GM06990 (cell line): ENCODE measurements at regions not wholly inside any gene's neighbourhood (a gene's known extent, or its start where the extent isn't known, plus 50 kb on each side); places are given as distances from the start of the nearest gene placed in this dataset.
A peak's percentile ranks its signal among the peaks of the same experiment; 100 is the strongest.

Experiments used
- DNase-seq: peaks from one replicate; pipeline ENCODE4 v3.0.0-alpha.2; 2011; ENCODE audit not compliant: insufficient read length; ENCODE audit errors: extremely low read depth
- H3K27me3 ChIP-seq: replicated peaks from 2 replicates; pipeline ENCODE4 v1.6.0; 2011; ENCODE audit warnings: low read length; ENCODE audit not compliant: control insufficient read depth, insufficient read depth
- H3K36me3 ChIP-seq: 2 replicates; pipeline ENCODE4 v1.5.1; 2011; ENCODE audit warnings: low read length; ENCODE audit not compliant: control insufficient read depth, insufficient read depth
- H3K4me3 ChIP-seq: replicated peaks from 2 replicates; pipeline ENCODE4 v1.5.1; 2011; ENCODE audit warnings: low read depth, mild to moderate bottlenecking, control low read depth, low read length
- CTCF ChIP-seq: IDR thresholded peaks from 2 replicates; pipeline ENCODE4 v1.5.1; 2011; ENCODE audit warnings: low read length, control low read depth, mild to moderate bottlenecking, inconsistent platforms; ENCODE audit not compliant: insufficient read depth, poor library complexity, severe bottlenecking

- Histone ChIP-seq H3K27me3 (no peaks in the 10 kb centered on the region), H3K4me3 (no peak overlapping the region), H3K36me3 (no peaks in the 10 kb centered on the region)
- DNase-seq, result no peak
- TF ChIP-seq CTCF, result no peak
Measured at GRCh38 chr5:65068410-65068809, 299.7 kb downstream of the CWC27 start.

- no peaks in the 10 kb centered on the region for H3K27me3 ChIP-seq
- no peaks in the 10 kb centered on the region for H3K36me3 ChIP-seq
- no peak for TF ChIP-seq CTCF
- DNase-seq, result no peak
- no peak overlapping the region for H3K4me3 ChIP-seq
Measured at GRCh38 chr5:65070026-65070425, 301.3 kb downstream of the CWC27 start.

- H3K36me3 ChIP-seq, result no peaks in the 10 kb centered on the region
- no peak overlapping the region for H3K4me3 ChIP-seq
- DNase-seq, result peak; percentile 56
- H3K27me3 ChIP-seq, result no peaks in the 10 kb centered on the region
- no peak for TF ChIP-seq CTCF
Measured at GRCh38 chr5:65072850-65073249, 304.1 kb downstream of the CWC27 start.

- H3K27me3 ChIP-seq, result no peaks in the 10 kb centered on the region
- H3K4me3 ChIP-seq, result no peak overlapping the region
- no peak for DNase-seq
- TF ChIP-seq CTCF, result no peak
- no peaks in the 10 kb centered on the region for H3K36me3 ChIP-seq
Measured at GRCh38 chr5:65073250-65073661, 304.5 kb downstream of the CWC27 start.

GRCh38 chr5:65075623-65076250 is 307.0 kb downstream of the CWC27 start:
- Histone ChIP-seq H3K36me3 (no peaks in the 10 kb centered on the region), H3K27me3 (no peaks in the 10 kb centered on the region), H3K4me3 (no peak overlapping the region)
- no peak for TF ChIP-seq CTCF
- no peak for DNase-seq
